Common myeloid progenitor, CD34-positive (primary cell): ENCODE measurements at regions not wholly inside any gene's neighbourhood (a gene's known extent, or its start where the extent isn't known, plus 50 kb on each side); places are given as distances from the start of the nearest gene placed in this dataset.
"Not testable (repeated sequence)": the region's sequence is repeated elsewhere in the genome, so short reads cannot be mapped to it uniquely, and the experiment has no call there.

Experiments
- CTCF ChIA-PET: fragments of 350-600 bp; sonication (Branson Sonifier 250); formaldehyde crosslinking; loops from one replicate; lab custom pipeline; 2021; ENCODE audit warnings: antibody characterized with exemption; lab: Charles Lee
- POLR2A ChIA-PET: fragments of 350-600 bp; sonication (Branson Sonifier 250); formaldehyde crosslinking; loops from one replicate; lab custom pipeline; 2021; ENCODE audit warnings: antibody characterized with exemption; lab: Charles Lee
- DNase-seq, 3 donors: peaks; one replicate each; pipeline versions ENCODE4 v3.0.0 to v3.0.0-alpha.2; 2013
- H3K27ac ChIP-seq, 2 experiments: 1 replicate in 1 of 2; 2 replicates in 1 of 2; pipeline ENCODE4 v1.7.0; 2013; ENCODE audit warnings: inconsistent platforms in 2 of 2, low read length in 2 of 2, mild to moderate bottlenecking in 2 of 2, low read depth in 1 of 2, moderate library complexity in 1 of 2; ENCODE audit not compliant: severe bottlenecking in 2 of 2, insufficient read depth in 1 of 2, poor library complexity in 1 of 2
- H3K27me3 ChIP-seq, 5 experiments: replicated peaks in 2 of 5; 1 replicate in 3 of 5; 2 replicates in 2 of 5; pipeline versions ENCODE4 v1.6.1 to v1.7.0; 2013; ENCODE audit warnings: low read length in 4 of 5, mild to moderate bottlenecking in 2 of 5, moderate library complexity in 2 of 5, inconsistent platforms in 1 of 5; ENCODE audit not compliant: insufficient read depth in 5 of 5, control insufficient read depth in 4 of 5
- H3K36me3 ChIP-seq, 4 experiments: 1 replicate in 2 of 4; 2 replicates in 2 of 4; pipeline versions ENCODE4 v1.6.1 to v1.7.0; 2013; ENCODE audit warnings: low read length in 3 of 4, control low read depth in 1 of 4, mild to moderate bottlenecking in 1 of 4; ENCODE audit not compliant: control insufficient read depth in 4 of 4, insufficient read depth in 4 of 4
- H3K4me1 ChIP-seq, 4 experiments: 1 replicate in 3 of 4; 2 replicates in 1 of 4; pipeline versions ENCODE4 v1.6.1 to v1.7.1; 2013; ENCODE audit warnings: low read length in 3 of 4, mild to moderate bottlenecking in 3 of 4, control low read depth in 1 of 4, inconsistent platforms in 1 of 4, moderate library complexity in 1 of 4; ENCODE audit not compliant: control insufficient read depth in 4 of 4, insufficient read depth in 4 of 4; ENCODE audit errors: control extremely low read depth in 1 of 4
- H3K4me3 ChIP-seq, 7 experiments: 1 replicate in 4 of 7; 2 replicates in 3 of 7; pipeline versions ENCODE4 v1.5.1 to v1.7.0; 2013; ENCODE audit warnings: mild to moderate bottlenecking in 7 of 7, low read length in 6 of 7, moderate library complexity in 6 of 7, inconsistent platforms in 2 of 7, low read depth in 2 of 7, control low read depth in 1 of 7; ENCODE audit not compliant: insufficient read depth in 4 of 7, control insufficient read depth in 1 of 7; ENCODE audit errors: extremely low read depth in 1 of 7
- H3K9me3 ChIP-seq, 5 experiments: 1 replicate in 4 of 5; 2 replicates in 1 of 5; pipeline versions ENCODE4 v1.6.1 to v1.7.1; 2013; ENCODE audit warnings: low read length in 4 of 5, mild to moderate bottlenecking in 2 of 5, inconsistent platforms in 1 of 5, low read depth in 1 of 5, moderate library complexity in 1 of 5; ENCODE audit not compliant: control insufficient read depth in 4 of 5, insufficient read depth in 2 of 5; ENCODE audit errors: control extremely low read depth in 1 of 5
- WGBS: methylation state at CpG from one replicate; pipeline ENCODE4 v1.1.5; 2013; ENCODE audit not compliant: insufficient coverage; 5-methylcytosine and 5-hydroxymethylcytosine counted together

DNA sequence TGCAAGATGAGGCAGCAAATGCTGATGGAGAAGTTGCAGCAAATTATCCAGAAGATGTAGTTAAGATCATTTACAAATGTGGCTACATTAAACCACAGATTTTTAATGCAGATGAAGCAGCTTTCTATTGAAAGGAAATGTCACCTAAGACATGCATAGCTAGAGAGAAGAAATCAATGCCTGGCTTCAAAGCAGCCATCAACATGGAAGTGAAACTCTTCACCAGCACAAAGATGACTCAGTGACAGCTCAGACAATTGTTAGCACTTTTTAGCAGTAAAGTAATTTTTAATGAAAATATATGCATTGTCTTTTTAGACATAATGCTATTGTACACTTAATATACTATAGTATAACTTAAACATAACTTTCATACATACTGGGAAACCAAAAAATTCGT lies 71.4 kb downstream of the FANCF start:
- no CpG with 5 or more reads among the region's 1 CpG for WGBS
- H3K36me3 ChIP-seq, result no peaks in the 10 kb centered on the region
- no peaks in the 10 kb centered on the region for H3K9me3 ChIP-seq
- peaks cover 0 to 3% (median 0%) of the 10 kb centered on the region in 5 experiments for H3K27me3 ChIP-seq
- no peak for DNase-seq
- no peak overlapping the region for H3K27ac ChIP-seq
- CTCF ChIA-PET, result no interaction called here
- H3K4me3 ChIP-seq, result no peak overlapping the region
- POLR2A ChIA-PET, result no interaction called here
- H3K4me1 ChIP-seq, result no peaks in the 10 kb centered on the region

DNA sequence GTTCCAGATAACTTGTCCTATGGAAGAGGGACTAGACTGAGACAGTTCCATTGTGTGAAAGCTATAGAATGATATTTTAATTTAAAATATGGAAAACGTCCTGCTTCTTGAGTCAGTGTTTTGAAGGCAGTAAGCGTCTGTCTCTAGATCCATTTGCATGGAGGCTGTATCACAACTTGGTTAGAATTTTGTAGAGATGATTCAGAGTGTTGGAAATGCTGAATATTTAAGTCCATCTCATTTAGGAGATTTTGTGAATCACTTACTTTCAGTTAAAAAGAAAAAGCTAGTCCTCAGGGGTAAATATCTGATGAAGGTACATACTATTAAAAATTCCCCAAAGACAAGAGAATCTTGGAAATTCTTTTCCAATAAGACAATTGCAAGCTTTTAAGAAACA lies 72.7 kb downstream of the FANCF start:
- POLR2A ChIA-PET, result no interaction called here
- no peaks in the 10 kb centered on the region for H3K4me1 ChIP-seq
- H3K27ac ChIP-seq, result no peak overlapping the region
- no peak overlapping the region for H3K4me3 ChIP-seq
- no peaks in the 10 kb centered on the region for H3K9me3 ChIP-seq
- peaks cover 0 to 3% (median 0%) of the 10 kb centered on the region in 5 experiments for H3K27me3 ChIP-seq
- DNase-seq, result no peak
- CTCF ChIA-PET, result no interaction called here
- no peaks in the 10 kb centered on the region for H3K36me3 ChIP-seq
- WGBS, result 71% methylated on average over 2 of the region's 2 CpGs

DNA sequence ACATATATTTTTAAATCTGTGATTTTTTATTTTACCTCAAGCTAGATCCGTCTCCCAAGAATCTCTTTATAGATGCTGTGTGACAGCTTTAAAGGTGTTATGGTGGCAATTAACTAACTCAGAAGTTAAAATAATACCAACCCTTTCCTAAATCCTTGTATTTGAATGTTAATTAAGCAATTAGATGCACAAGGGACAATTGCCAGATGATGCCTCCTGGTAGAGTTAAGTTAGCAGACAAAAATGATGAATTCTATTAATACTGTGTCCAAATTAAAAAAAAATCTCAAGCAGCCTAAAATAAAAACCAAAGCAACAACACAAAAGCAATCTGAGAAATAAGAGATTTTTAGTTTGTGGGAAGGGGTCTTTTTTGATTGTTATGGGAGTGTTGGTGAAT lies 78.9 kb downstream of the FANCF start:
- no peak for DNase-seq
- no peak overlapping the region for H3K4me3 ChIP-seq
- no peak overlapping the region for H3K27ac ChIP-seq
- WGBS, result no CpG with 5 or more reads among the region's 1 CpG
- H3K4me1 ChIP-seq, result no peaks in the 10 kb centered on the region
- ChIA-PET POLR2A (no interaction called here), CTCF (no interaction called here)
- no peaks in the 10 kb centered on the region for H3K9me3 ChIP-seq
- no peaks in the 10 kb centered on the region for H3K27me3 ChIP-seq
- H3K36me3 ChIP-seq, result no peaks in the 10 kb centered on the region

DNA sequence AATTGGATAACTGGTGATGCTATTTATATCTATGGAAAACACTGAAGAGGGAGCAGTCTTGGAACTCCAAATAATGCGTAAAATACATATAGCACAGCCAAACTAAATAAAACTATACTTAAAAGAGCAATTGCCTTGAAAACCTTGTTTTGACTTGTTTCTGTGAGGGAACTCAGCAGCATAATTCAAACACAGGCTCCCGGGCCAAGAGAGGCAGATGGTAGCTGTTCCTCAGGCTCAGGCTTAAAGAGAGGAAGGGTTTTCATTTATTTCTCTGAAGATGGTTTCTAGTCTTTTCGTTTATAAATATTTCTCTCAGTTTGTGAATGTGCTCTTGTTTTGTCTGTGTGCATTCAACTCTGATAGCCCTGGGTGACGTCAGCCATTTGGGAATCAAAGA lies 82.4 kb downstream of the FANCF start:
- H3K27ac ChIP-seq, result no peak overlapping the region
- no peaks in the 10 kb centered on the region for H3K4me1 ChIP-seq
- H3K36me3 ChIP-seq, result no peaks in the 10 kb centered on the region
- peaks cover 0 to 2% (median 0%) of the 10 kb centered on the region in 5 experiments for H3K27me3 ChIP-seq
- no peak overlapping the region for H3K4me3 ChIP-seq
- POLR2A ChIA-PET, result no interaction called here
- no peak for DNase-seq
- whole genome bisulfite sequencing, result 78% methylated on average over 2 of the region's 4 CpGs
- CTCF ChIA-PET, result no interaction called here
- no peaks in the 10 kb centered on the region for H3K9me3 ChIP-seq

DNA sequence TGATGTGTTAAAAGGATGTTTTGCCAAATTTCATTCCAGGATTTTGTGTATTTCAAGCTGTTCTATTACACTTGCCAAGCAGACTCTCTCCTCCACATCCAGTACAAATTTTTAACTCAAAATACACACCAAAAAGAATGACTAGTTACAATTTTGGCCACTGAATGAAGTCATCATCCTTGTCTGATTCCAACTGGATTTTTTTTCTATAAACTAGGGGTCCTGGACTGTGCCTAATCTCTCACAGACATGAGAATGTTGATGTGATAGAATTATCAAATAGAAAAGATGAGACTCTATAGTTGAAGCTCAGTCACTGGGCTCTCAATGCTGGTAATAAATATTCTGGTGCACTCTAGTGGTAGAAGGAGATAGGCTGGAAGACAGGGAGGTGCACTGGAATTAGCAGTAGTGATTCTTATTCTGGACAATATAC lies 85.8 kb downstream of the FANCF start:
- ChIA-PET CTCF (no interaction called here), POLR2A (no interaction called here)
- H3K4me1 ChIP-seq, result no peaks in the 10 kb centered on the region
- H3K27me3 ChIP-seq, result peaks cover 0 to 5% (median 2%) of the 10 kb centered on the region in 5 experiments
- no peak overlapping the region for H3K27ac ChIP-seq
- peak in 1 of 3 donors; percentile 2 for DNase-seq
- no peak overlapping the region for H3K4me3 ChIP-seq
- H3K9me3 ChIP-seq, result no peaks in the 10 kb centered on the region
- no peaks in the 10 kb centered on the region for H3K36me3 ChIP-seq

DNA sequence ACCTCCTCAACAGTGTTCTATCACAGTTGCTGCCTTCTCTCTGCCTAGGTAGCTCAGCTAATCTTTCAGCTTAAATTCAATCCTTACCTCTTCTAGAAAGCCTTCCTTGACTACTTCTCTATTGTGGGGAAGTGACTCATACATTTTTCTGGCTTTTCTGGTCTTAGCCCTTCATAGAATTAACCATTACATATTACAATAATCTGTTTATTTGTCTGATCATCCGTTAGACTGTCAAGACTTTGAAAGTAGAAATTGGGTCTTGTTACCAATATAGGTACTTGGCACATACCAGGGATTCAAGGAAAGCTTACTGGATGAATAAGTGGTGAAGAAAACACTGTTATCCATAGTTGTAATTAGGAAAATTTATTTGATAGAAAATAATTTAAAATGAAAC lies 89.6 kb downstream of the FANCF start:
- WGBS, result no CpG with 5 or more reads among the region's 1 CpG
- H3K27ac ChIP-seq, result no peak overlapping the region
- CTCF ChIA-PET, result no interaction called here

DNA sequence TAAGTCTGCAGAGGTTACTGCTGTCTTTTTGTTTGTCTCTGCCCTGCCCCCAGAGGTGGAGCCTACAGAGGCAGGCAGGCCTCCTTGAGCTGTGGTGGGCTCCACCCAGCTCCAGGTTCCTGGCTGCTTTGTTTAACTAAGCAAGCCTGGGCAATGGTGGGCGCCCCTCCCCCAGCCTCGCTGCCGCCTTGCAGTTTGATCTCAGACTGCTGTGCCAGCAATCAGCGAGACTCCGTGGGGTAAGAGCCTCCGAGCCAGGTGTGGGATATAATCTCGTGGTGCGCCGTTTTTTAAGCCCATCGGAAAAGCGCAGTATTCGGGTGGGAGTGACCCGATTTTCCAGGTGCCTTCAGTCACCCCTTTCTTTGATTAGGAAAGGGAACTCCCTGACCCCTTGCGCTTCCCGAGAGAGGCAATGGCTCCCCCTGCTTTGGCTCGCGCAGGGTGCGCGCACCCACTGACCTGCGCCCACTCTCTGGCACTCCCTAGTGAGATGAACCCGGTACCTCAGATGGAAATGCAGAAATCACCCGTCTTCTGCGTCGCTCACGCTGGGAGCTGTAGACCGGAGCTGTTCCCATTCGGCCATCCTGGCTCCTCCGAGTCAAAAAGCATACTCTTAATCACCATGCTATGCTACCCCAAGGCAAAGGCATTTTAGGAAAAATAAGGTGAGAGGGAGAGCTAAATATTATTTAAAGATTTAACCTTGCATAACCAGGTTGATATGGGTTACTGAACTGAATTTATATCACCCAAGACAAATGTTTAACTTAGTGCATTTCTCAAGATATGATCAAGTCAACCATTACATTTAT lies 96.8 kb downstream of the FANCF start:
- CTCF ChIA-PET, H3K27ac ChIP-seq, H3K4me3 ChIP-seq, H3K4me1 ChIP-seq, H3K27me3 ChIP-seq, H3K36me3 ChIP-seq, POLR2A ChIA-PET, H3K9me3 ChIP-seq, DNase-seq: not testable (repeated sequence)
- 85% methylated on average over 11 of the region's 28 CpGs for WGBS

More for the DNA sequence above, 89.6 kb downstream of the FANCF start:
- Histone ChIP-seq H3K36me3 (no peaks in the 10 kb centered on the region), H3K4me3 (no peak overlapping the region), H3K9me3 (no peaks in the 10 kb centered on the region), H3K4me1 (no peaks in the 10 kb centered on the region), H3K27me3 (peaks cover 0 to 5% (median 2%) of the 10 kb centered on the region in 5 experiments)
- POLR2A ChIA-PET, result no interaction called here
- no peak for DNase-seq
